ENCODE measurements at regions not wholly inside any gene's neighbourhood (a gene's known extent, or its start where the extent isn't known, plus 50 kb on each side); places are given as distances from the start of the nearest gene placed in this dataset.
"Not testable (repeated sequence)": the region's sequence is repeated elsewhere in the genome, so short reads cannot be mapped to it uniquely, and the experiment has no call there.

GRCh38 chr12:69028941-69029729 lies 96.2 kb upstream of the CPM start:
- ATAC-seq (no peak), DNase-seq (ENCODE audit: low spot score) (no peak)

- ATAC-seq (no peak), DNase-seq (ENCODE audit: low spot score) (no peak)
Measured at GRCh38 chr12:69030321-69030720, 97.3 kb upstream of the CPM start.

- ATAC-seq: peak; percentile 17
Measured at GRCh38 chr12:69036533-69036932, 103.6 kb upstream of the CPM start.

GRCh38 chr12:69036999-69037398 lies 104.0 kb upstream of the CPM start:
- no peak for DNase-seq (ENCODE audit: low spot score)
- peak; percentile 88 for ATAC-seq

More at GRCh38 chr12:69036533-69036932, 103.6 kb upstream of the CPM start:
- no peak for DNase-seq (ENCODE audit: low spot score)

- ATAC-seq (no peak), DNase-seq (ENCODE audit: low spot score) (no peak)
Measured at GRCh38 chr12:69039911-69040310, 106.9 kb upstream of the CPM start.

GRCh38 chr12:69042557-69042956 lies 109.6 kb upstream of the CPM start:
- no peak for ATAC-seq
- DNase-seq (ENCODE audit: low spot score): no peak

GRCh38 chr12:69042970-69043369 lies 110.0 kb upstream of the CPM start:
- no peak for DNase-seq (ENCODE audit: low spot score)
- peak; percentile 60 for ATAC-seq

- ATAC-seq: no peak
- DNase-seq (ENCODE audit: low spot score): no peak
Measured at GRCh38 chr12:69044887-69045286, 111.9 kb upstream of the CPM start.

GRCh38 chr12:69045430-69045829 lies 112.5 kb upstream of the CPM start:
- DNase-seq (ENCODE audit: low spot score) (no peak), ATAC-seq (no peak)

- ATAC-seq: peak; percentile 93
Measured at GRCh38 chr12:69046363-69046762, 113.4 kb upstream of the CPM start.

GRCh38 chr12:69046920-69047319 lies 113.9 kb upstream of the CPM start:
- DNase-seq (ENCODE audit: low spot score): no peak
- ATAC-seq: peak; percentile 8

More at GRCh38 chr12:69046363-69046762, 113.4 kb upstream of the CPM start:
- peak; percentile 71 for DNase-seq (ENCODE audit: low spot score)

- no peak for ATAC-seq
- no peak for DNase-seq (ENCODE audit: low spot score)
Measured at GRCh38 chr12:69047990-69048389, 115.0 kb upstream of the CPM start.

- ATAC-seq; DNase-seq (ENCODE audit: low spot score): not testable (repeated sequence)
Measured at GRCh38 chr12:69049855-69050254, 116.9 kb upstream of the CPM start.

GRCh38 chr12:69052613-69053408 lies 119.8 kb upstream of the CPM start:
- DNase-seq (ENCODE audit: low spot score) (no peak), ATAC-seq (no peak)

- DNase-seq (ENCODE audit: low spot score) (no peak), ATAC-seq (peak; percentile 87)
Measured at GRCh38 chr12:69054343-69055056, 121.5 kb upstream of the CPM start.

GRCh38 chr12:69055280-69055679 lies 122.3 kb upstream of the CPM start:
- ATAC-seq (peak; percentile 59), DNase-seq (ENCODE audit: low spot score) (no peak)

GRCh38 chr12:69055706-69056105 lies 122.7 kb upstream of the CPM start:
- peak; percentile 15 for ATAC-seq

GRCh38 chr12:69056743-69057515 lies 124.0 kb upstream of the CPM start:
- no peak for DNase-seq (ENCODE audit: low spot score)
- ATAC-seq: no peak

More at GRCh38 chr12:69055706-69056105, 122.7 kb upstream of the CPM start:
- DNase-seq (ENCODE audit: low spot score): no peak

- ATAC-seq (no peak), DNase-seq (ENCODE audit: low spot score) (no peak)
Measured at GRCh38 chr12:69057742-69058141, 124.8 kb upstream of the CPM start.

Measured in left lobe of liver (tissue), 2 donors.